NCI-H1694 treated with DMSO at 0.1 percent for 48 hours (cell line): ENCODE measurements at regions not wholly inside any gene's neighbourhood (a gene's known extent, or its start where the extent isn't known, plus 50 kb on each side); places are given as distances from the start of the nearest gene placed in this dataset.

Experiments
- DNase-seq: peaks from one replicate; lab custom pipeline; 2025; lab: John Stamatoyannopoulos, UW

DNA sequence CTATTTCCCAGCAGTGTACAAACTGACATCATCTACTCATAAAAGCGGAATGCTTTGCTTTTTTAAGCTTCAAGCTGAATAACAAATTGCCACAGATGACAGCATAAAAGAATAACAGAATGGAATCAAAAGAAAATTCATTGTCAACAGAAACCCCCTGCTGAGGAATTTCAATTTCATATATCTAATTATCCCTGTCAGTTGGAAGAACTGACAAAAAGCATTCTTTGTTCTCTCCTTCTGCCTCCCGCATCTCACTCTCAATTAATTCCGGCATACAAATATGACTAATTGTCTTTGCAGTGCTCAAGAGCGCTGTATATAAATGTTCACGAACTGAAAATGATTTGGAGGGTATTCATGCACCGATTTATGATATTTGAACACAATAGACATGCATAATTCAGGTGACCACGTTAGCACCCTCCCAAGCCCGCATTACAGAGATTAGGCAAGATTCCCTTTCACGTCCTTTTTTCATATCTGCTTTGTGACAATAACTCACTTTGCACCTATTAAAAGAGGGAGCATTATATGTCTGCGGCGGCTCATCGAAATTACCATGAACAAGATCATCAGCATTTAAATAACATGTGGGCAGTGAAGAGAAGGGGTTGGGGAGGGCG lies 277.7 kb upstream of the SALL3 start:
- DNase-seq: no peak

GRCh38 chr18:78703291-78703690 lies 276.3 kb upstream of the SALL3 start:
- DNase-seq: no peak

GRCh38 chr18:78704971-78705461 lies 274.6 kb upstream of the SALL3 start:
- no peak for DNase-seq

- DNase-seq: no peak
Observed at GRCh38 chr18:78709261-78709809, 270.3 kb upstream of the SALL3 start.

DNA sequence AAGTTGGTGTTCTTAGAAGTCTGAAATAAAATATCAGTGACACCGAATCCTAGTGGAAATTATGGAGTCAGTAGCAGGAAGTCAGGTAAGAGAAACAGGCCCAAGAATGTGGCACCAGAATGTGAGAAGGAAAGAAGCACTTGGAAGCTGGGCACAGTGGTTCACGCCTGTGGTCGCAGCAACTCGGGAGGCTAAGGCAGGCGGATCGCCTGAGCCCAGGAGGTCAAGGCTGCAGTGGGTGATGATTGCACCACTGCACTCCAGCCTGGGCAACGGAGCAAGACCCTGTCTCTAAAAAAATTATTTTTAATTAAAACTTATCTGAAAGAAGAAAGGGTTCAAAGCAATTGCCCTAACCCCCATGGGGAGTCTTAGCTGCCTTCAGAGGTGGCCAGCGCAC lies 268.3 kb upstream of the SALL3 start:
- DNase-seq: no peak

DNA sequence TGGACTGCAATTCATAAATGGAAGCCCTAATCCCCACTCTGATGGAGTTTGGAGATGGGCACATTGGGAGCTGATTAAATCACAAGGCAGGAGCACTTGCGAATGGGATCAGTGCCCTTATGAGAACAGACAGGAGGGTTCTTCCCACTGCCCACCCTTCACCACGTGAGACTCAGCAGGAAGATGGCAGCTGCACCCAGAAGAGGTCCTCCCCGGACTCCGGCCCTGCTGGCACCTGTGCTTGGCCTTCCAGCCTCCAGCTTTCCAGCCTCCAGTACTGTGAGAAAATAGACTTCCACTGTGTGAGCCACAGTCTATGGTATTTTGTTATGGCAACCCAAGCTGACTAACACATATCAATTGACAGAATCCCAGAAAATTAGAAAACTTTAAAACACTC lies 267.6 kb upstream of the SALL3 start:
- DNase-seq: no peak

- DNase-seq: no peak
Observed at GRCh38 chr18:78713069-78713468, 266.5 kb upstream of the SALL3 start.

DNA sequence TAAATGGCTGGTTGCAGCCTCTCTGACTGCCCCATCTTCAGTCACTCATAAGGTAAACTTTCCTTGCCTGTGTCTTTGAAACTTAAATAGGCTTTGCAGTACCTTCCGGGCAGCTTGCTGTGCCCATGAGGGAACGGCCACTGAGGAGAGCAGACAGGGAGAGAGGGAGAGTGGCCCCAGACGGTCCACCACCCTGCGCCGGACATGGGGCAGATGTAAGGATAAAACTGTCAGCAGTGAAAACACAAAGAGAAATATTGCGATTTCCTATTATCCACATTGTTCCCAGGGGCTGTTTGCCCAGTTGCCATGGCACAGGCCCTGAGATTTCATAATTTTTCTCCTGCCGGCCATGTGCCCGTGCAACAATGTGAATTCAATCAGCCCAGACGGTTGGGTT lies 265.9 kb upstream of the SALL3 start:
- no peak for DNase-seq

GRCh38 chr18:78716022-78716421 lies 263.6 kb upstream of the SALL3 start:
- DNase-seq: no peak

- DNase-seq: no peak
Observed at GRCh38 chr18:78716581-78716980, 263.0 kb upstream of the SALL3 start.

DNA sequence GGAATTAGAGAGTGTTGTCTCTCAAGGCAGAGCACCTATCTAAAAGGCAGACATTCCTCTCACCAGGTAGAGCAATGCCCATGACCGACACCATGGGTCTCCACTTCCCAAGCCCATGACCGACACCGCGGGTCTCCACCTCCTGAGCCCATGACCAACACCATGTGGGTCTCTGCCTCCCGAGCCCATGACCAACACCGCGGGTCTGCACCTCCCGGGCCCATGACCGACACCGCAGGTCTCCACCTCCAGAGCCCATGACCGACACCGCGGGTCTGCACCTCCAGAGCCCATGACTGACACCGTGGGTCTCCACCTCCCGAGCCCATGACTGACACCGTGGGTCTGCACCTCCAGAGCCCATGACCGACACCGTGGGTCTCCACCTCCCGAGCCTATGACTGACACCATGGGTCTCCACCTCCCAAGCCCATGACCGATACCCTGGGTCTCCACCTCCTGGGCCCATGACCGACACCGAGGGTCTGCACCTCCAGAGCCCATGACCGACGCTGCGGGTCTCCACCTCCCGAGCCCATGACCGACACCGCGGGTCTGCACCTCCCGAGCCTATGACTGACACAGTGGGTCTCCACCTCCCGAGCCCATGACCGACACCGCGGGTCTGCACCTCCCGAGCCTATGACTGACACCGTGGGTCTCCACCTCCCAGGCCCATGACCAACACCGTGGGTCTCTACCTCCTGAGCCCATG lies 262.4 kb upstream of the SALL3 start:
- DNase-seq: no peak

GRCh38 chr18:78717766-78718150 lies 261.9 kb upstream of the SALL3 start:
- DNase-seq: no peak

- no peak for DNase-seq
Observed at GRCh38 chr18:78719821-78720220, 259.8 kb upstream of the SALL3 start.

DNA sequence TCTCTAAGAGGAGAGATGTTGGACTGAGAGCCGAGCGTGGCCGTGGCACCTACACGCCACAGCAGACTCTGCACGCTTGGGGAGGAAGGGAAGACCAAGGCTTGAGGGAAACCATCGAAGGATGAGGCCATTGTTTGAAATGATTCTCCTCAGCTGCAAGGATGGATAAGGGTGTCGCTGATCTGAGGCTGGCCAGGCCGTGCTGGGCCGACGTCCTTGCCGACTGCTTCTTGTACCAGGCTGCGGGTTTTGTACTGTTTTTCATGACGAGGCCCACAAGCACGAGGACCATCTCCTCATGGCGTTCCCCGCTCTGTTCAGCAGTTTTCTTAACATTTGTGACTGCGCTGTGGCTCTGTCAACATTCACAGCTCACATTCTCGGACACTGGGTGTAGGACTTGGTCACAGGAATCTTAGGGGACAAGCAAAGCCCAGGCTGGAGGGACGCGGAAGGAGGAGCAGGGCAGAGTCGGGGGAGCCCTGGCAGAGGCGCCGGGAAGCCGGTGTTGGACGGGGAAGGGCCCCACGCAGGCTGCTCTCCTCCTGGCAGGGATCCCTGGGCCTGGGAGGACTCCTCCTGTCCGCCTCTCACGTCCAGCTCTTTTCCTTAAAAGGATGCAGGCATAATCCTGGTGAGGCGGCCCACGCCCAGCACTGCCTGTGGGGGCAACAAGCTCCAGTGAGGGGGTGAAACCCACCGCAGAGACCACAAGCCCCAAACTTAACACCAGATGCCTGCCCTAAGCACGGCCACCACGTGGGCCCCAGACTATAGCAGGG lies 259.0 kb upstream of the SALL3 start:
- no peak for DNase-seq

- no peak for DNase-seq
Observed at GRCh38 chr18:78721238-78721875, 258.3 kb upstream of the SALL3 start.

- DNase-seq: no peak
Observed at GRCh38 chr18:78721981-78722380, 257.6 kb upstream of the SALL3 start.

- DNase-seq: no peak
Observed at GRCh38 chr18:78722386-78722785, 257.2 kb upstream of the SALL3 start.

DNA sequence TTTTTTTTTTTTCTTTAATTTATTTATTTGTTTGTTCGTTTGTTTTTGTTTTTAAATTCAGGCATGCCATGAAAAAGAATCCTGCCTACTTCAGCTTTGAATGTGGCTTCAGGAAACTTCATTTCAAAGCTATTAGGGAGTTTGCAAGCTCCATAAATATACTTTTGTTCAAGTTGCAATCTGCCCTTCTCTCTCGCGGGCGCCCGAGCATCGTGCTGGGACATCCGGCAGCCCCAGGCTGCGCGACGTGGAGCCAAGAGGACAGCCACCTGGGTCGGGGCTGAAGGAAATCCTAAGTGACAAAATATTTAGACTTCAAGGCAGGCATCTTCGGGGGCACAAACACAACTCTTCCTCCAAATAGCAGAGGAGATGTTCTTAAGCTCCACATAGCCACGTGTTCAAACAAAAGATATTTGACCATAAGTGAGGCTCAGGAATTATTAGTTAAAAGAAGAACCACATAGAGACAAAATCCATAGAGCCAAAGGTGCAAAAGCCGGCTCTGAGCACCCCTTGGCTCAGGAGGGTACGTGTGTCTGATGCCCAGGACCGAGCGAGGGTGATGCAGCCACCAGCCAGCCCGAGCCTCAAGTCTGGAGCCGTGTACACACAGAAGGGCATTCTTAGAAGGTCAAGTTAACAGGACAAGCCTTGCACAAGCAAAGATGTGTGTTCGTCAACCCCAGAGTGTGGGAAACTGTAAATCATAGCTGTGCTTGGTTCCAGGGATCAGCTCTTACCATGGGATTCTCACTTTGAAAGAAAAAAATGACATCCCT lies 256.5 kb upstream of the SALL3 start:
- DNase-seq: no peak

DNA sequence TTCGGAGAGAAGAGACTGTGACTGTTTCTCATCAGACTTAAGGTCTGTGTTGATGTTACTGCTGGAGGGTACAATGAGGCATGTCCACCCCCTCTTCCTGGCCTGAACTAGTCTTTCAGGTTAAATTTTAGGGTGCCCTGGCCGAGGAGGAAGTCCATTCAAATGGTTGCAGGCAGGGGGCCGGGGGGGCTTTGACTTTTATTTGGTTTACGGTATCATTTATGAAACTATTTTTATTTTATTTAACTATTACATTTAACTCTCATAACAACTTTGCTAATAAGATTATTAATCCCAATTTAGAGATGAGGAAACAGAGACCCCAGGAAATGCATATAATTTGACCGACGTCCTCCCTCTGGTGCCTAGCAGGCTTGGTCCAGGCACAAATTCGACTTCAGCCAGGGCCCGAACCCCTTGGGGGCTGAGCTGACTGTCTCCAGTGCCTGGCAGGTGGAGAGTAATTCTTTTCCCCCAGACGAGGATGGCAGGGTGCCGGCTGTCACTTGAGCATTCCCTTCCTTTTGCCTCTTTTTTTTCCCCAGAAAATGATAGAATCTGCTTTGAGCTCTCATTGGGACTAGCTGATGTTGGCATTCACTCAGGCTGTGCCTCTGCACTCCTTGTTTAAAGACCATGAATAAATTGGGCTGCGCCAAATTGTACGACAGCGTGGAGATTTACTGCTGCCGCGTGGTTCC lies 255.3 kb upstream of the SALL3 start:
- DNase-seq: no peak

GRCh38 chr18:78725426-78725825 lies 254.2 kb upstream of the SALL3 start:
- no peak for DNase-seq
